GM15510 (cell line): ENCODE measurements at regions not wholly inside any gene's neighbourhood (a gene's known extent, or its start where the extent isn't known, plus 50 kb on each side); places are given as distances from the start of the nearest gene placed in this dataset.

Experiments used
- POLR2A ChIP-seq: IDR thresholded peaks from 3 replicates; pipeline ENCODE4 v1.6.1; 2011; ENCODE audit warnings: borderline replicate concordance; ENCODE audit not compliant: insufficient read length; ENCODE audit errors: extremely low read depth

DNA sequence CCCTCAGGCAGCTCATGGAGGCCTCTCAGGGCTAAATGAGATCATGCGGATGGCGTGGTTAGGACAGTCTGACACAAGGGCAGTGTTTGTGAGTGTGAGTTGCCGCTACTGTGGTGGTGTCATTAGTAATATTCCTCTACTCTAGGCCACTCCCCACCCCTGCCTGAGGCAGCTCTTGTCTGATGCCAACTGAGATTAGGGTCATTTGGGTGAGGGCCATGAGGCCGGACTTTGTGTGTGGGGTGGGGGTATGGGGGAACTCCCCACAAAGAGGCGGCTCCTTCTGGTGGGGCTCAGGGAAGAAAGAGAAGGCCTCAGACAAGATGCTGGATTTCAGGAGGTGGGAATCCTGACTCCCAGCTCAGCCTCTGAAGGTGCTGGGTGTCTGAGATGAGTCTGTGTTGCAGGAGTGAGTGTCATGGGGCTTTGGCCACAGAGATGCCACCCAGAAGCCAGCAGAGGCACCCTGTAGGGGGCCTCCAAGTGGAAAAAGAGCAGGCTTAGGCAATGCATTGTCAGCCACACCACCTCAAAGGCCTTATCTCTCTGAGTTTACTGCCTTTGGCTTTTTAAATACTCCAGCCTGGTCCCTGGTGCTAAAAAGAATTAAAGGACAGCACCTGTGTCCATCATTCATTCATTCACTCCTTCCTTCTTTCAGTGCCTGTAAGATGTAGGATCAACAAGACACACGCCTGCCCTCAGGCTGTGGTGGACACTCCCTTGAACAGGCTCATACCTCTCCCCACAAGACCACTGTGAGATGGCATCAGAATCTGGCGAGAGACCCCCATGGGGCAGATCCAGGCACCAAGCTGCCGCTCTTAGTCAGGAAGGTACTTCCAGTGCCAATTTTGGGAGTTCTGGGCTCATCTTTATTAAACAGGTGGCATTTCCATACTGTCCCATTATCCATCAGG is 175.2 kb downstream of the MRPL14 start:
- no peak for TF ChIP-seq POLR2A

DNA sequence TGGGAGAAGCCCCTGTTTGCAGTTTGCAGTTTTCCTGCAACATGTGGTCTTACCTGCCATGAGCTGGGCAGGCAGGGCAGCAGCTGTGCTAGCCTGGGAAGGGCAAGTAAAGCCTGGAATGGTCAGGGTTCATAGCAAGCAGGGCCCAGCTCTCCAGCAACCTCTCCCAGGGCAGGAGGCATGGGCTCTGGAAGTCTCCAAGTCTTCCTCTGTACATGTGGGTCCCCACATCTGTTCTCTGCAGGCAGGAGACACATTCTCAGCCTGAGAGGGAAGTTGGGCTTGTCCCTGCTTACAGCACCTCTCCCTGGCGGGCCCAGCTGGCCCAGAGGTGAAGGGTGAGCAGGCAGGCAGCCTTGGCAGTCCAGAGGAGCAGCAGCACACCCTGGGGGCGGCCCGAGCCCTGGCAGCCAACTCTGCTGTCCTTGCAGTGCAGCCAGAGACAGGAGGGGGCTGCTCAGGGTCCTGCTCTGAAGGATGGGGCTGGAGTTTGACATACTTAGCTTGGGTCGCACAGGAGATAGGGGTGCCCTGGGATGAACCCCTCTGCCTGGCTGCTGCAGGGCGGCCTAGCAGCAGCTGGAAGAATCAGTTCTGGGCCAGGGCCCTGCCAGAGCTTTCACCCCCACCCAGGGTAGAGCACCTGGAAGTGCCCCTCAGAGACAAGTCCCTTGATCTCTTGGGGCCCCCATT is 176.0 kb downstream of the MRPL14 start:
- no peak for TF ChIP-seq POLR2A

DNA sequence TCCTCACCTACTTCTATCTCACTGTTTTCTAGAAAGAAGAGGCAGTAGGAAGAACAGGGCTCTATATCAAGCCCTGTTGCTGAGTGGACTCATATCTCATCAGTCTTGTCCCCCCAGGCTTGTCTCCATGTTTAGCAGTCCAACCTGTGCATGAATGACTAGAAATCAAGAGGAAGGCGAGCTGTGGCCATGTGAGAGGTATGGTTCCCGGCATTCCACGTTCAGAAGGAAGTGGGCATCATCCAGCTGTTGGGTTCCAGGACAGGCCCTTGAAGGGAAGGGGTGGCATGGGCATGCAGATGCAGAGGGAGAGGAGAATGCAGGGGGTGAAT is 176.6 kb downstream of the MRPL14 start:
- TF ChIP-seq POLR2A = no peak

DNA sequence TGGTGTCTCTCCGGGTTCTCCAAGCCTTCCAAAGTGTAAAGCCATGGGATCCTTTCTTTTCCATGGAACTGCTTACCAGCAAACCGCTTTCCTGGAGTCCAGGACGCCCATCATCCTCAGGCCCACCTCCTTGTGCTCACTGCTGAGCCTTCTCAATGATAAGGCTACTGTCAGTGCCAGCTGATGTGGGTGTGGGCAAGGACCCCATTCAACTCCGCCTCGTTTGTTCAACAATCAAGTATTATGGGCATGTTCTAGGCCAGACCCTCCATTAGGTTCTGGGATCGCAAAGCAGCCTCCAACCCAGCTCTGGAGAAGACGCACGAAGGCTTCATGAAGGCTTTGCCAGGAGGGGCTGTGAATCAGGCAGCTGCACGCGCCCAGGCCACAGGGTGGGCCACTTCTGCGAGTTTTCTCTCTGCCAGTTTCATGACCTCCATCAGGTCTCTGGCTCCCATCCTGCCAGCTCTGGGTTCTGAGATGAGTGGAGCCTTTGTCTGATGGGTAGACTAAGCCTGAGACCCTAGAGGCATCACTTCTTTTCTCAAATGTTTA is 177.1 kb downstream of the MRPL14 start:
- TF ChIP-seq POLR2A = no peak

DNA sequence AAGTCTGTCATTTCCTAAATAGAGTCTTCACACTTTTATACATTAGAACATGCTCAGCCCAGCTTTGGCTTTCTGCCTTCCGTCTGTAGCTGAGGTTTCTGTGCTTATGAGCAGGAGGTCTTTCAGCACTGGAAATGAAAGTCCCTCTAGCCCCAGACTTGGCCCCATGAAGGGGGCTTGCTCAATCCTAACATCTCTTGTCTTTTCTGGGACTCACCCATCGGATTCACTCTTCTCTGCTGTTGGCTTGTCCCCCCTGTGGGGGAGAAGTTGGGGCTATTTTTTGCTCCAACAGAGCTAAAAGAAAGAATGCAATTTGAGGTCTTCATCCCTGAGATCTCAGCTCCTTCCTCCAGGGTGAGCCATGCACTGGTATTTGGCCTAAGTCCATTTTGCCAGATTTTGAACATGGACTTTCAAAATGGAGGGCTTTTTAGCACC is 177.7 kb downstream of the MRPL14 start:
- no peak for TF ChIP-seq POLR2A

DNA sequence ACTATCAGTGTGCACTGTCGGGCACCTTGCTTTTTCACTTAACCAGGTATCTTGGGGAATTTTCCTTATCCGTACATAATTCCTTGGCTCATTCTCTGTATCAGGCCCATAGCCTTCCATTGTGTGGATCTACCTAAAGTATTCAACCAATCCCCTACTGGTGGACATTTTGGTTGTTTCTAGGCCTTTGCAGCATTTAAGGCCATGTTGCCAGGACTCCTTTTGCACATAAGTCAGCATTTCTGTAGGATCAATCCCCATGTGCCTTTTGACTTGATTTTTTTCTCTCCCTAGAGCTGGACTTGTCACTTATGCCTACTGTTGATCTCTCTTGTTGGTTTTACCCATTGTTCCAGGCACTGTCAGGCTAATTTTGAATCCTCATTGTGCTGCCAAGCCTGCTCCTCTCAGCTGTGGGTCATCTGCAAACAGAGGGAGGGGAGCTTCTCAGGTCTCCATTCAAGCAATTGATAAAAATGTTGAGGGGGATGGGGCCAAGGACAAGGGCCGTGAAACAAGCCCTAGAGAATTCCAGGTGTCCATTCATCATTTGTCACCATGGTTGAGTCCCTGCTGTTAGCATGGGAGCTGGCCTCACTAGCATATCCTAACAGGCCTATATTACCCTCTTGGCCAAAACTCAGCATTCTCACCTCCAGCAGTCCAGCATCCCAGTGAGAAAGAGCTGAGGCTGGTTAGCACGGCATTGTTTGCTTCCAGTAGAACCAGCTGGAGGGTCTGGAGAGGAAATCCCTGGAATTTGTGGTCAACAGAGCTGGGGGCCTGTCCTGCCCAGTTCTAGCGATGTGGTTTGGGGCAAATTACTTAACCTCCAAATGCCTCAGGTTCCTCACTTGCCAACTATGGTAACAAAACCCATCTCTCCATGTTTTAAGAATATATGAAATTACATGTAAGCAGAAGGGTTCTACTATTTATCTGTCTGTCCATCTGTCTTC is 178.4 kb downstream of the MRPL14 start:
- no peak for TF ChIP-seq POLR2A

DNA sequence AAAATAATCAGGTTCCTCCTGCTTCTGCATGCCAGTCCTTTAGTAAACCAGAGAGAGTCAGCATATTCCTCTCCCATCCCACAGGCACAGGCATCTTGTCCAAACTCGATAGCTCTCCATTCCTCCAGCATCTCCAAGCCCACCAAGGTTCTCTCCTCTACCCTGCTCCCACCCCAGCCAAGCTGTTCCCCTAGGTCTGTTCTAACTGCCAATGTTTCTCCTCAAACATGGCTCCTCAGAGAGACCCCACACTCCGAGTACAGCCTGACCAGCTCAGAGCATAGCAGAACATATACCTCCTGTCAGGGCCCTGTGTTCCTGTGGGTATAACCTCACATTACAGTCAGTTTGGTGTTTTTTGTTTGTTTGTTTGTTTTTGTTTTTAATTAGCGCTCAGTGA is 177.8 kb downstream of the VEGFA start:
- no peak for TF ChIP-seq POLR2A

DNA sequence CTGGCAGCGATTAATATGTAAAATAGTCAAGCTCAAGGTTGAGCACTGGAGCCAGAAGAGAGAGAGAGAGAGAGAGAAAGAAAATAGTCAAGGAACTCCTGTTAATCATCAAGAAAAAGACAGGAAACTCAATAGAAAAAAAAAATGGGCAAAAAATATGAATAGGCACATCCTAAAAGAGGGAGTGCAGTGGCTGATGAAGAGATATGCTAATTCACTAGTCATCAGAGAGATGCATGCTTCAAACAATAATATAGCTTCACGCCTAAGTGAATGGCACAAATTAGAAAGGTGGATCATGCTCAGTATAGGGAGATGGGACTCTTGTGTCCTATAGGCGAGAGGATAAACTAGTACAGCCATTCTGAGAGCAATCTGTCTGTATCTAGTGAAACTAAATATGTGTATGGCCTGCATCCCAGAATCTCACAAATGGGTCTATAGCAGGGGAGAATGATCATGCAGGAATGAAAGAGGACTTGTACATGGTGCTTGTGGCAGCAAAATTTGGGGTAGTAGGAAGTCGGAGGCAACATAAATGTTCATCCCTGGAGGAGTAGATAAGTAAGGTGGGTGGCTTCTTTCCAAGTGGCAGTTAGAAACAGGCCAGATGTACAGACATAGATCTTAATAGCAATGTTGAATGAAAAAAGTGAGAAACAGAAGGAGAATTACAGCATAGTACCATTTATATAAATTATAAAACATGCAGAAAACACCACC is 176.8 kb downstream of the VEGFA start:
- TF ChIP-seq POLR2A = no peak

DNA sequence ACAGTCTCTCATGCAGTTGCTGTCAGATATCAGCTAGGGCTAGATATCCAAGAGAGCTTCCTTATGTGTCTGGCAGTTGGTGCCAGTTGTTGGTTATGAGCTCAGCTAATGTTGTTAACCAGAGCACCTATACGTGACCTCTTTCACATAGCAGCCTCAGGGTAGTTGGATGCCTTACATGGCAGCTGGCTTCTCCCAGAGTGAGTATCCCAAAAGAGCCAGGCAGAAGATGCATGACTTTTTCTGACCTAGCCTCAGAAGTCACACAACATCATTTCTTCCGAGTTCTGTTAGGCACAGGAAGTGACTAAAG is 175.7 kb downstream of the VEGFA start:
- TF ChIP-seq POLR2A = no peak

DNA sequence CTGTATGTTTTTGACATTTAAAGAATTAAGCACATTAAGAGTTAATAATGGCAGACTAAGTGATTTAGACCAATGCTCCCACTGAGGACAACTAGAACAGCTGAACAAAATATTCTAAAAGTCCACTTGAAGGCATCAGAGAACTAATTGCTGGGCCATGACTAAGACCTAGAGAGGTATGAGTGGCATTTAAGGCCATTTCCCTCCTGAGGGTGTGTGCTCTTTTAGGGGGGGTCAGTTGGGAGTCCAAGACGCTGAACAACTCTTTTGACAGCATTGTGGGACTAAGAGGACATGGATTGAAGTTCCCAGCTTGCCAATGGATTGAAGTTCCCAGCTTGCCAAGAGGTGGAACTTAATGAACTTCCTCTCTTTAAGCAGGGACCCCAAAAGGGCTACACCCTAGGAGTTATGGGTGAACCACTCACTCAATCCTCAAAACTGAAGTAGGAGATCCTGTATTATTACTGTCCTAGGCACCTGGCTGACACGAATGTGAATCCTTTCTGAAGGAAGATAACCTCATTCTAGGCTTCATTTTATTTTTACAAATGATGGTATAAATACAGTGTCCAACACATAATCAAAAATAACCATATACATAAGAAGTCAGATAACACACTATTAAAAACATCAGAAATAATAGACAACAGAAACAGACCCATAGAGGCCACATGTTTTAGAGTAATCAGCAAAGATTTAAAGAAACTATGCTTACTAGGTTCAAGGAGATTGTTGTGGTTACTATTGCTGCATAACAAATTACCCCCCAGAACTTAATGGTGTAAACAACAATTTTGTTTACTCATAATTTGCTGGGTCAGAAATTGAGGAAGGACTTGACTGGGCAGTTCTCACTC is 175.1 kb downstream of the VEGFA start:
- TF ChIP-seq POLR2A = no peak

DNA sequence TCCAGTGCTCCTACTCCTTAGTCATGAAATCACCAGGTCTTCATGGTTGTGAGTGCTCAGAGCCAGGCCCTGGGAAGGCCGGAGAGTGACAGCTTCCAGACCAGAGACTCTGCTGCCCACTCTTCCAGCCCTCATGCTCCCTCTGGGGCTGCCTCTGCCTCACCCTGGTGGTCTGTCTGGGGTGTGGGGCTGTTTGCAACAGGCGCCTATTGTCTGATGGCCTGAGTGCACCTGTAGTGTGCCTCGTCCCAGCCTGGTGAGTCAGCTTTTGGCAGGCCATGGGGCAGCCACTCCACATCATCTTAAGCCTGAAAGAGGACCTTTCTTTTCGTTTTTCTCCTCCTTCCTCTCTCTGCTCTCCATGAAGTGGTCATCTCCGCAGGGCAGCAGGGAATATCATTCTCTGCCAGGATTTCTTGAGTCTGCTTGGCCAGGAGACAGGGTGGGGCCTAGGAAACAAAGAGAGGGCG is 173.8 kb downstream of the VEGFA start:
- TF ChIP-seq POLR2A = no peak

DNA sequence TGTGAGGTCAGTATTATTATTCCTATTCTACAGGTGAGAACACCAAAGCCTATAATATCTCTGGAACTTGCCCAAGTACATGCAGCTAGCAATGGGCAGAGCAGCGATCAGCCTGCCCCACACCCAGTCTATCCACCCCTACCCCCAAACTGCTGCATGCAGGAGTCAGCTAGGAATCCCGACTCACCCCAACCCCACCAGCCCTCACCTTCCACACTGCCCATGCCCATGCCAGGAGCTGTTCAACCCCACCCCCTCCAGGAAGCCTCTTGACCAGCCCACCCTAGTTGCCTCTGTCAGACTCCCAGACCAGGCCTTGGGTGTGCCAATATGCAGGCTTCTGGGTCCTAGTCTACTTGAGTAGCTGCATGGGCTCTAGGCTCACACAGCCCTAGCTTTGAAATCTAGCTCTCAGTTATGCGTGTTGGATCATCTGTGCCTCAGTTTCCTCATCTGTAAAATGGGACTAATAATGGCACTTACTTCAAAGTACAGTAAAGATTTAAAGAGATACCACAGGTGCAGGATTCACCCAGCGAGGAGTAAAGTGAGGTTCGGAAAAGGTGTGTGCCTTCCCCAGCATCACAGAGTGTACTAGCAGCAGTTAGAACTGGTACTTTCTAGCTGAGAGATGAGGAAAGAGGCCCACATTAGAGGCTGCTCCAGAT is 173.2 kb downstream of the VEGFA start:
- no peak for TF ChIP-seq POLR2A

DNA sequence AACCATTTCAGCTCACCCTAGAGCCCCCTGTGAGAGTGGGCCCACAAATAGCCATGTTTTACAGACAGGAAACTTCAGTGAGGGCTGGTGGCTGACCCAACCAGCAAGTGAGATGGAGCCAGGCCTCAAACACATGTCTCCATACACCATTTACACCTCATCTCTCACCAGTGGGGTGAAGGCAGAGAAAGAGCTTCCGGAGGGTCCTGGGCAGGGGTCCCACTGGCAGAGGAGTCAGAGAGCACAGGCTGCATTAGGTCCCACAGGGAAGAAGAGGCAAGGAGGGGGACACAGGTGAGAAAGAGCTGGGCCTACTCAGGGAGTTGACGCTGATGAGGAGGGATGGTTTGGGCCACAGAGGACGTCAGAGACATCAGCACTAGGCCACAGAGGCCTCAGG is 172.6 kb downstream of the VEGFA start:
- no peak for TF ChIP-seq POLR2A
